H1 (cell line): ENCODE measurements at regions not wholly inside any gene's neighbourhood (a gene's known extent, or its start where the extent isn't known, plus 50 kb on each side); places are given as distances from the start of the nearest gene placed in this dataset.

ENCODE experiments used
- ASH2L ChIP-seq: fragments of 200-600, 300-600 bp; sonication (generic); IDR thresholded peaks from one replicate; pipeline ENCODE4 v1.7.1; 2017; ENCODE audit warnings: low read length
- TF ChIP-seq, protein P1 (sequence below): IDR thresholded peaks from 2 replicates; pipeline ENCODE4 v1.6.1; 2011; ENCODE audit warnings: low read length, improper control_type of control experiment

- TF ChIP-seq, protein P1, sequence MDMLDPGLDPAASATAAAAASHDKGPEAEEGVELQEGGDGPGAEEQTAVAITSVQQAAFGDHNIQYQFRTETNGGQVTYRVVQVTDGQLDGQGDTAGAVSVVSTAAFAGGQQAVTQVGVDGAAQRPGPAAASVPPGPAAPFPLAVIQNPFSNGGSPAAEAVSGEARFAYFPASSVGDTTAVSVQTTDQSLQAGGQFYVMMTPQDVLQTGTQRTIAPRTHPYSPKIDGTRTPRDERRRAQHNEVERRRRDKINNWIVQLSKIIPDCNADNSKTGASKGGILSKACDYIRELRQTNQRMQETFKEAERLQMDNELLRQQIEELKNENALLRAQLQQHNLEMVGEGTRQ, result no peak
- TF ChIP-seq ASH2L, result no peak
Observed at GRCh38 chrX:128460835-128461234, 408.6 kb upstream of the ACTRT1 start (continued).
